ENCODE measurements at regions not wholly inside any gene's neighbourhood (a gene's known extent, or its start where the extent isn't known, plus 50 kb on each side); places are given as distances from the start of the nearest gene placed in this dataset.
A peak's percentile ranks its signal among the peaks of the same experiment; 100 is the strongest.
"Not testable (repeated sequence)": the region's sequence is repeated elsewhere in the genome, so short reads cannot be mapped to it uniquely, and the experiment has no call there.

DNA sequence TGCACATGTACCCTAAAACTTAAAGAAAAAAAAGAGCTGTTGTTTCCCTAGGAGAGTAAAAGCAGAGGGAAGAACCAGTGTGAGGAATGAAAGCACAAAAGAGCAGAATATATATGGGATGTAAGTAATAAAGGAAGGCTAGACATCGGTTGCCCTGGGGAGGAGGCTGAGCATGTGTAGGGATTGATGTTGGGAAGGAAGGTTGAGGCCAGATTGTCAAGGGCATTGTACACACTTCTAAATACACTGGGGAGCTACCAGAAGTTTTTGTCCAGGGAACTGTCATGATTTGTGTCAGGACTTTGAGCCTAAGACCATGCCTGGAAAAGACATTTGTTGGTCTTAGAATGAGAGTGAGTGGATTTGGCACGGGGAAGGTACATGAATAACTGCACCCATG lies 467.1 kb downstream of the GPAT3 start:
- DNase-seq (ENCODE audit: low spot score), result no peak

- DNase-seq (ENCODE audit: low spot score), result no peak
These were observed 466.1 kb downstream of the GPAT3 start for GRCh38 chr4:84001876-84002569.

- no peak for DNase-seq (ENCODE audit: low spot score)
These were observed 460.3 kb downstream of the GPAT3 start for GRCh38 chr4:83996254-83996653.

DNA sequence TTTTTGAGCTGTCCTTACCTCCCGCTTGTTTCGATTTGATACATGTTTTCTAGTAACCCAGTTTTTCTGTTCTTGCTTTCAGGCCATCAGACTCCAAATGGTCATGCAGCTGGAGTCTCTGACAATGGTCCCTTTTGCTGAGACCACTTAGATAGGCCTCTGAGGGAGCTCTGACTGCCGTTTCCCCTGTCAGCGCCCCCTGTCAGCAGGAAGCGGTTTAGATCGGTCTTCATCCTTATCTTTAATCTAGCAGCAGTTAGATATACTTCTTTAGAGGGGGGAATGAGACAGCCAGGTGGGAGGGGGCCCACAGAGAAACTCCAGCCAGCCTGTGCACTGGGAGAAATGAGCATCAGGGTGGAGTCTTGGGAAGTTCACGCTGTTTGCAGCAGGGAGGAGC lies 457.9 kb downstream of the GPAT3 start:
- no peak for DNase-seq (ENCODE audit: low spot score)

DNA sequence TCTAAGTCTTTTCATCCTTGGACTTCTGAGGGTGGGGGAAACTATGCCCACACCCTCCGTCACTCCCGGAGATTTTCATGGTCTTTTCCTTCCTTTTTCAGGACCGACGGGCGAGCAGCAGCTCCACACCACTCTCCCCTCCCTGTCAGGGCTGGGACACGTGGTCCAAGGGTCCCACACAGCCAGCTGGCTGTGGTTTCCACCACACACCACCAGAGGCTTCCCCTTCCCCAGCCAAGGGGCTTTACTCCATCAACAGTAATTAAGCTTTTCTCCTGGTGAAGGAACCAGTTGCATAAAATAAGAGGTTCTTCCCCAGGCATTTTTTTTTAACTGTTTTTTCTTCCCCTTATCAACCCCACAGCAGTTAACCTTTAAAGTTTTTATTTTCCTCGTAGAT lies 453.9 kb downstream of the GPAT3 start:
- DNase-seq (ENCODE audit: low spot score), result no peak

DNA sequence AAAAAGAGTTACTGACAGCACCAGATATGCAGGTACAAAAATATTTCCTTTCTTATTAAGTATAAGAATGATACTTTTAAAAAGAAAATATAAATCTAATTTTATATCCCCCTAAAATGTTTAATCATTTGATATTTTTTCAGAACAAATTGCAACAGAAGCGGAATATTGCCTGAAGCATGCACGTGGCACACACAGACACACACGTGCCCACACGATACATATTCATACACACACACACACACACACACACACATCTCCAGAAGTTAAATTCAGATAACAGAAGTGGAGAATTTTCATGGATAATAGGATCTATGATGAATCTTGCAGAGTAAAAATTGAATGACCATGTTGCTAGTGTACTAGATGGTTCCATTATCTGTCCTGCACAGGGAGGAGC lies 445.2 kb downstream of the GPAT3 start:
- no peak for DNase-seq (ENCODE audit: low spot score)

DNA sequence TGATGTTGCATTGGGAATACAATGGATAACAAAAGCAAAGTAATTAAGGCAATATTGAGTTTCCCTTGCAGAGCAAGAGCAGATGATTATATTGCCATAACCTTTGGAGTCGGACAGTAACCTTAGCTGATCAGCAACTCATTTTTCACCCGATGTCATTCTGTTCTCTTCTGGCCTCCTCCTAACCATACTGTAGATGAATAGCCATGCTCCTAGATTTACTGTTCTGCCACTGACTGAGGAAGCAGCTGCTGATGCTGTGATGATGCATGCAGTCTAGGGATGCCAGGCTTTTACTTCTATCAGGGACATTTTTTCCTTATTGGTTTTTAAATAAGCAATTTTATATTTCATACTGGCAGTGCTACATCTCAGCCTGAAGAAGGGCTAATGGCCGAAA lies 443.9 kb downstream of the GPAT3 start:
- no peak for DNase-seq (ENCODE audit: low spot score)

DNA sequence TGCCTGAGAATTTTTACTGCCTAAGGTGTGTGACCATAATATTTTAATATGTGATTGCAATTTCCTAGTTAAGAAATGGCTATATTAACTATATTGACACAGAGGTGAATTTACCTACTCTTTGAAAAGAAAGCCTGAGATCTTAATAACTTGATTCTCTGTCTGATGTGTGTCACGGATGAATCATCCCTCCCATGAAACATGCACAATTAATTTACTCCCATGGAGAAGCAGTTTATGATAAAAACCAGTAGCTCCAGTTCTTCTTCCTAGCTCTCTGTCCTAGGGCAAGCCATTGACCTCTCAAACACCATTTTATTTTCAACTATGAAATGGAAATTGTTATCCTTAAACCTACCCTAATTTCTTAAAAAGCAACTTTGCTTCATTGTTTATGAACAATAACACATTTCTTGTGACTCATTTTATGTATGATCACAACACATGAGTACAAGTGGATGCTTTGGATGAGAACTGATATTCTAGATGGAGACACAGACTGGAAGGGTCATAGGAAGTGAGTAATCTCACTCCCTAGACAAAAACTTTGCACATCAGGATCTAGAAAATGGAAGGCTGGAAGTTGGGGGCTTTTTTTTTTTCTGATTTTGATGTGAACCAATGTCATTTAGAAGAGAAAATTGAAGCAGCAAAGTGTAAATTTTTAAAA lies 438.3 kb downstream of the GPAT3 start:
- DNase-seq (ENCODE audit: low spot score), result no peak

DNA sequence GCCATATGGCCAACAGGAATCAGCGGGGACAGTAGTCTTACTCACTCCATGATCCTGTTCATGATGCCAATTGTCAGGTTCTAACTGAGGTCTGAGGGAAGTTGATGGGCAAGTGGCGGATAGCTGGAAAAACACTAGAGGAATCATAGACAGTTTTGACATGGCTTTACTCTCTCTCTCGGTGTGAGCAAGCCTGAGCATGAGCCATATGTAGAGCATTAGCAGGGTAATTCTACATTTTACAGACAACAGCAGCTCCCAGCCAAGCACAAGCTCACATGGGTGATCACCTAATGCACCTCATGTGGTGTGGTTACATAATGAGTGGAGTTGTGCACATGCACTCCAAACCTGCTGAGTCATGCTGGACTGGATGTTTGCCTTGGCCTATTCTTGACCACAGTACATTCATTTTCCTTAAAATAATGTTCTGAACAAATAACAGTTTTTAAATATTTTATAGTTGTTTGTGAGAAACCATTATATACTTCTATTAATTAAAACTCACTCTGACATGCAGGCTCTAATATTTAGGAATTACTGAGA lies 429.2 kb downstream of the GPAT3 start:
- peak; percentile 21 for DNase-seq (ENCODE audit: low spot score)

- no peak for DNase-seq (ENCODE audit: low spot score)
These were observed 426.6 kb downstream of the GPAT3 start for GRCh38 chr4:83962492-83962891.

- peak; percentile 36 for DNase-seq (ENCODE audit: low spot score)
These were observed 425.7 kb downstream of the GPAT3 start for GRCh38 chr4:83961575-83961974.

- DNase-seq (ENCODE audit: low spot score), result no peak
These were observed 423.3 kb downstream of the GPAT3 start for GRCh38 chr4:83959160-83959559.

DNA sequence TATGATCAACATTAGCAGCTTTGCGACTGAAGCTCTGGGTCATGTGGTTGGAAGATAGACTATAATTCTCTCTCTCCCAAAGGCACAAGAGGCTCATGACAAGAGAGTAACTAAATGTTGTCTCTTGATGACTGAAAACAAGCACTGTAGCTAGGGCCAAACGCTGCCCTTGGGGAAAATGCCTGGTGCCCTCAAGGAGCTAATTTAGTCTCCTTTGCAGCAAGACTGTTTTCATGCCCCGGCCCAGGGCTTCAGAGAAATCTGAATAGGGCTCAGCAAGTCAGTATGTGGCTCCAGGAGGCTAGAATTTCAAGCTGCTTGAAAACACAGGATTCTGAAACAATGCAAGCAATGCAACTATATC lies 411.9 kb downstream of the GPAT3 start:
- no peak for DNase-seq (ENCODE audit: low spot score)

GRCh38 chr4:83947125-83947829 lies 411.4 kb downstream of the GPAT3 start:
- no peak for DNase-seq (ENCODE audit: low spot score)

DNA sequence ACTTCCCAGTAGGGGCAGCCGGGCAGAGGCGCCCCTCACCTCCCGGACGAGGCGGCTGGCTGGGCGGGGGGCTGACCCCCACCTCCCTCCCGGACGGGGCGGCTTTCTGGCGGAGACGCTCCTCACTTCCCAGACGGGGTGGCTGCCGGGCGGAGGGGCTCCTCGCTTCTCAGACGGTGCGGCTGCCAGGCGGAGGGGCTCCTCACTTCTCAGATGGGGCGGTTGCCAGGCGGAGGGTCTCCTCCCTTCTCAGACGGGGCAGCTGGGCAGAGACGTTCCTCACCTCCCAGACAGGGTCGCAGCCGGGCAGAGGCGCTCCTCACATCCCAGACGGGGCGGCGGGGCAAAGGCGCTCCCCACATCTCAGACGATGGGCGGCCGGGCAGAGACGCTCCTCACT lies 407.8 kb downstream of the GPAT3 start:
- DNase-seq (ENCODE audit: low spot score), result not testable (repeated sequence)

GRCh38 chr4:83932750-83933391 lies 397.0 kb downstream of the GPAT3 start:
- DNase-seq (ENCODE audit: low spot score), result no peak

GRCh38 chr4:83931659-83932438 lies 395.9 kb downstream of the GPAT3 start:
- DNase-seq (ENCODE audit: low spot score), result no peak

DNA sequence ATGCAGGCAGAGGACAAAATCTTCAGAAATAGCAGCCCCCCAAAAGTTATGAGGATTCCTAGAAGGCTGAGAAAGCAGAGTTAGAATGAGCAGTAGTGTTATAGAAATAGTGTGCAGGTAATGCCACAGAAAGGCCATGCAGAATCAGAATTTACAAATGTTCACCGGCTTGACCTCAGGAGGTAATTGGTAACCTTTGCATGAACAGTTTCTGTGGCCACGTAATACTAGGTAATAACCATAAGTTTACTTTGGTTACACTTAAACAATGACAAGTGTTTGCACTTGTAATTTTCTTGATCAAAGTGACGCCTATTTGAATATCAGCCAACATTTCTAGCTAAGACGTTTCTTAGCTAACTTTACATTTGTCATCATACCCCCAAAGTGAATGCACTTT lies 393.6 kb downstream of the GPAT3 start:
- DNase-seq (ENCODE audit: low spot score), result no peak

DNA sequence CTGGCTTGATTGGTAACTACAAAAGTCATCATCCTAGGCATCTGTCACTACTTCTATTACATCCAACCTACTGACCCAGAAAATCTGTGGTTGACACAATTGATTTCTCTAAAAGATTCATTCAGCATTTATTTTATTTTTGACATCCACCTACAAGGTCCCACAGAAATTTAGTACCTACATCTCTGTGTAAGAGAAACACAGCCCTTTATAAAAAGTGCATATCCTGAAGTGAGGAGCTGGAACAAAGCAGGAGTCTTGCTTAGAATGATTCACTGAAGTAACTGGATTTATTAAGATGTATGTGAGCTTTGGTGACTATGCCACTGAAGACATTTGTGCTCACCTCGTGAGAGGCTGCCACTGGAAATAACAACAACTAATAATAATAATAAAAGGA lies 391.0 kb downstream of the GPAT3 start:
- DNase-seq (ENCODE audit: low spot score), result no peak

DNA sequence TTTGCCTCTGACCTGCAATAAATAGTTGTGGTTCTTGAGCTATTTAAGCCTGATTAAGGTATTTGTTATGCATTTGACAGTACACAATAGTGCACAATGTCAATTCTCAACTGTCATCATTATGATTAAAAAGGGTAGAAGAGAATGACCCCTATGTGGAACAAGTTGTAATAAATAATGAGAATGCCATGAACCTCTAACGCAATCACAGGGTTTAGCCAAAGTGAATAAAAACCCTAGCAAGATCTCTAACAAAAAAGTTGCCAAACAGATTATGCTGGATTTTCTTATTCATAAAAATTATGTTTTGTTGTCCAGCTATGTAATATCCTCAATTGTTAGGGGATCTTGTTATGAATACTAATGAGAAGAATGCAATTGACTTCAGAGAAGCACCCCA lies 387.4 kb downstream of the GPAT3 start:
- DNase-seq (ENCODE audit: low spot score), result no peak

DNA sequence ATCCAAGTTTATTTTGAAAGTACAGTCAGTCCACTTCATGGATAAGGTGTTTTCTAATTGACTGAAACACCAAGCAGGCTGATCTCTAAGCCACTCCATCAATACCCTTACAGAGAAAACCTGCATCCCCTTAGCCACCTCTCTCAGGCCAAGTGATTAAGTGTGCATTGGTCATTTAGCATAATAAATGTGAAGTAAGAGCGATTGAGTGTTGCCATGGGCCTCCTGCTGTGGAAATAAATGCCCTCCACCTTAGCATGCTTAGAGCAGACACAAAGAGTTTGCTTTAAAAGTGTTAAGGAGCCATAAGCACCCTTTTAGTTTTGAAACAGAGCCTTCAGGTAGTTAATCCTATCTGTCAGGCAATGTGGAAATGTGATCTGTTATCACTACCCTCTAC lies 386.5 kb downstream of the GPAT3 start:
- DNase-seq (ENCODE audit: low spot score), result no peak

DNA sequence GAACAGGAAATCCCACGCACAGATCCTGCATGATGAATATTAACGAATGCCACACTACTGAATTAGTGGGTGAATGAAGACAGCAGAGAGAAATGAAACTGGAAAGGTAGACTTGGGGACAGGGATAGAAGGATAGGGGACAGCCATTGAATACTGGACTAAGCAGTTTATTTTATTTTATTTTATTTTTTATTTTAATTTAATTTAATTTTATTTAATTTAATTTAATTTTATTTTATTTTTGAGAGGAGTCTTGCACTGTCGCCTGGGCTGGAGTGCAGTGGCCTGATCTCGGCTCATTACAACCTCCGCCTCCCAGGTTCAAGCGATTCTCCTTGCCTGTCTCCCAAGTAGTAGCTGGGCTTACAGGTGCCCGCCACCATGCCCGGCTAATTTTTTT lies 385.2 kb downstream of the GPAT3 start:
- DNase-seq (ENCODE audit: low spot score), result no peak
